Panc1 (cell line): ENCODE measurements at regions not wholly inside any gene's neighbourhood (a gene's known extent, or its start where the extent isn't known, plus 50 kb on each side); places are given as distances from the start of the nearest gene placed in this dataset.

ENCODE experiments used
- POLR2AphosphoS5 ChIP-seq: IDR thresholded peaks from 2 replicates; pipeline ENCODE4 v1.6.1; 2012; ENCODE audit warnings: mild to moderate bottlenecking, low read depth, low read length, moderate library complexity
- SIN3A ChIP-seq: IDR thresholded peaks from 2 replicates; pipeline ENCODE4 v1.6.1; 2012; ENCODE audit warnings: low read depth, mild to moderate bottlenecking, low read length, moderate library complexity, borderline replicate concordance; ENCODE audit not compliant: insufficient read depth
- TF ChIP-seq, protein P1 (sequence below): fragments of 450-650 bp; IDR thresholded peaks from 2 replicates; pipeline ENCODE4 v1.5.1; 2017; ENCODE audit warnings: mild to moderate bottlenecking

DNA sequence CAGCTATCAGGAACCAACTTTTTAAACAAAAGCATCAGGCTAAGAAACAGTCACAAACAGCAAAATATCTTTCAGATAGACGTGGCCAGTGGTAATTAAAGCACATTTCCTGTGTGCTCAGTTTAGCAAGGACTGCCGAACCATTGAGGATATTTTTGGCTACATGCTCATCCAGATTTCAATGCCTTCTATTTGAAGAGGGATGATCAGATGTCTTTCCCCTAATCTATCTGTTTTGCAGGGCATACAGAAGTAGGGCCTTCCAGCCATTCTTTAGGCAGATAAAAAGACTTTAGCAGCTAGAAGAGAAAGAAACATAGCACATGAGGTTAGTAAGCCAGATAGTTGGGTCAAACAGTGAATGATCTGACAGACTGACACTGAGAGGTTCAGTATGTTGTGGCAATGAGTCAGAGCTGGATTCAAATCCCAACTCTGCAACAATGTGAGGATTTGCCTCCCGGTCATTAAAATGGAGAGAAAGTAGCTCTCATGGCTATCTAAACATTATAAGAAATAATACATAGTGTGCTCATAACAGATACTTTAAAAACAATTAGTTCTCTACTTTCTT is 100.0 kb upstream of the PRKG2 start:
- TF ChIP-seq, protein P1, sequence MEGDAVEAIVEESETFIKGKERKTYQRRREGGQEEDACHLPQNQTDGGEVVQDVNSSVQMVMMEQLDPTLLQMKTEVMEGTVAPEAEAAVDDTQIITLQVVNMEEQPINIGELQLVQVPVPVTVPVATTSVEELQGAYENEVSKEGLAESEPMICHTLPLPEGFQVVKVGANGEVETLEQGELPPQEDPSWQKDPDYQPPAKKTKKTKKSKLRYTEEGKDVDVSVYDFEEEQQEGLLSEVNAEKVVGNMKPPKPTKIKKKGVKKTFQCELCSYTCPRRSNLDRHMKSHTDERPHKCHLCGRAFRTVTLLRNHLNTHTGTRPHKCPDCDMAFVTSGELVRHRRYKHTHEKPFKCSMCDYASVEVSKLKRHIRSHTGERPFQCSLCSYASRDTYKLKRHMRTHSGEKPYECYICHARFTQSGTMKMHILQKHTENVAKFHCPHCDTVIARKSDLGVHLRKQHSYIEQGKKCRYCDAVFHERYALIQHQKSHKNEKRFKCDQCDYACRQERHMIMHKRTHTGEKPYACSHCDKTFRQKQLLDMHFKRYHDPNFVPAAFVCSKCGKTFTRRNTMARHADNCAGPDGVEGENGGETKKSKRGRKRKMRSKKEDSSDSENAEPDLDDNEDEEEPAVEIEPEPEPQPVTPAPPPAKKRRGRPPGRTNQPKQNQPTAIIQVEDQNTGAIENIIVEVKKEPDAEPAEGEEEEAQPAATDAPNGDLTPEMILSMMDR, result no peak
- TF ChIP-seq SIN3A (no peak), POLR2AphosphoS5 (no peak)
